ENCODE measurements at regions not wholly inside any gene's neighbourhood (a gene's known extent, or its start where the extent isn't known, plus 50 kb on each side); places are given as distances from the start of the nearest gene placed in this dataset.

DNA sequence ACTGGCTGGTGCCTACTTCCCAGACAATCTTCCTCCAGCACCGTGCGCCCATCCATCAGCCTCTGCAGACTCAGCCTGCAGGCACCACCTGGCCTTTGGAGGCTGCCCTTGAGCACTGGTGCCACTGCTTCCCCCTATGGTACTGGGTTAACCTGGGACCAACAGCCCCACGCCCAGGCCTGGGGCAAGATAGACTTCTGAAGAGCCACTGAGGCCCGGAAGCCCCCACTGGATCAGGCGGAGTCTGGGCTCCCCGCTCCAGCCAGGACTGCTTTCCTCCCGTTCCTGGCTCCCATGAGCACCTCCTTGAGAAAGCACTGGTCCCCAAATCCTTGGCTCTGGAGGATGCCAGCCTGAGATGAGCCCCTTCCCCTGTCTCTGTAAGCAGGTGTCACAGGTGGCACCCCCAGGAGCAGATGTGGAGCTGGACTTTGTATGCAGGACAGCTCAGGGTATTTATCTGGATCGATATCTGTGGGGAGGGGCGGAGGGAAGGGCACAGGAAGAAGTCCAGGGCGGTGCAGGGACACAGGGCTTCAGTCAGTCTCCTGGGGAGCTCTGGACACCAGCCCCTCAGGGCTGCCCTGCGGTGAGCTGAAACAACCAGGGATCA lies 206.5 kb upstream of the PPP2R2D start:
- no peak for ATAC-seq

DNA sequence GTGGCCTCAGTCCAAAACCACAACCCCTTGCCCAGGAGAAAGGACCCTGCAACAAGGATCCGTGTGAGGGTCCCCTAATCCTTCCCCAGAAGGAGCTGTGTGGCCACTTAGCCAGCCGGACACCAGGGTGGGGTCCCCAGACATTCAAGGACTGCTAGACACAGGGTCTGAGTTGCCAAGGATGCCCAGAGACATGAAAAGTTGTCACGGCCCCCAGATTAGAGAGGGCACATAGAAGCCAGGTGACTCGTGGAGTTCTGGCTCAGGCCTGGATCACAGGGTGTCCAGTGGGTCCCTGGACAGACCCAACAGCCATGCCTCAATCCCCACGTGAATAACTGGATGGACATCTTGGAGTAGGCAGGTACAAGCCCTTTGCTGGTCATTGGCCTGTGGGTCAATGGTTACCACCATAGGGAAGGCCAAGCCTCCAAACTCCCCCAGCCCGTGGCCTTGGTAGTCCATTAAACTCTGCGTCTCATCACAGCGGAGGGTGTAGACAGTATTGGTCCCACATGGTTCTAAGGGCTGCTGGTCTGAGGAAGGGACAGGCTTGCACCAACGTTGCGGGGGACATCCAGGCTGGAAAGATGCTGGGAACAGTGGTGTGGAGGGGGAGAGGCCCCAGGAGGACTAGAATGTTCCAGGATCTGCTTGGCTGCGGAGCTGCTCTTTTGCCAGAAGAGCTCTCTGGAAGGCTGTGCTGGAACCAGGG lies 205.9 kb upstream of the PPP2R2D start:
- no peak for ATAC-seq

DNA sequence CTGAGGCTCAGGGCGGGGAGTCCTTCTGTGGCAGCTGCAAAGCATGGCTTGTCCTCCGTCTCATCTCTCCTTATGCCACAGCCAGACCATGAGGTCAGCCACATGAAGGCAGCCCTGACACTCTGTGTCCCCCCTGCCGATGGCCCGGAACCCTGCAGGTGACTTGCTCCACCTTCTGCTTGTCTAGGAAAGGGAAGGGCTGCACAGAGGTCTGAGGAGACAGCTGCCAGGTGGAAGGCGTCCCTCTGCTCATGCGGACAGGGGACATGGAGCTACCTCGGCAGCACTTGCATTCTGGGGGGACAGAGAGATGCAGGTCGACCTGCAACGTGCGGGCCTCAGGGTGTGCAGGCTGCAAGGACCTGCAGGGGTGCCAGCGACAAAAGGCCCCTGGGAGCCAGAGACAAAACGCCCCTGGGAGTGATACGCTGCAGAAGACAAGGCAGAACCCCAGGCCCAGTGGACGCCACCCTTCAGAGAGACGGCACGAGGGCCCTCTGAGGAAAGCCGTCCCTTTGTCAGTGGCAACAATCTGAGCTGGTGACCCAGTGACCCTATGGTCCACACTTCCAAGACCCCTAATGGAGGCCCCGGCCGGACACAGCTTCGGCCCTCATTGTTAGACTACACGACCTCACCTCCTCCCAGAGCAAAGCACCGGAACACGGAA lies 205.2 kb upstream of the PPP2R2D start:
- no peak for ATAC-seq

DNA sequence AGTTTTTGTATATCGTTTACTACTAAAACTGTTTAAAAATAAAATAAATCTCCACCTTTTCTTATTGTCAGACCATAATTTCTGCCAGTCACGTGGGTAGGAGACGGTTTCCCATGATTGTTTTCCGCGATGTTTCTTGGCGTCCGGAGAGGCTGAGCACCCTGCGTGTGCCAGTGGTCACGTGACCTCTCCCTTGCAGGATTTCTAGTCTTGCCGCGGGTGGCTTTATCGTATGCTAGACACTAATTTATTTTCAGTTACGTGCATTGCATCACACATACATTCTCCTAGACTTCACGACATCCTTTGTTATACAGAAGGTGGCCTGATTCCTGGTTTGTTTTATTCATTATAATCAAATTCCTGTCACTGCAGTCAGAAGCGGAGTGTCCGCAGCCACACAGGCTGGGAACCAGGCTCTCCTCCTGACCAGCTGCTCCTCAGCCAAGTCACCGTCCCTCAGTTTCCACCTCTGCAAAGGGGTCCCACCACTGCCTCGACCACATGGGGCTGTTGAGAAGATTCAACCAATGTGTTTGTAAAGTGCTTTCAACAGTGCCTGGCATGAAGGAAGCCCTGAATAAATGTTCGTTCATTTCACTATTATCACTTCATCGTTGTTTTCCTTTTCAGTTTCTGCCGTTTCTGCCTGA lies 203.2 kb upstream of the PPP2R2D start:
- no peak for ATAC-seq

DNA sequence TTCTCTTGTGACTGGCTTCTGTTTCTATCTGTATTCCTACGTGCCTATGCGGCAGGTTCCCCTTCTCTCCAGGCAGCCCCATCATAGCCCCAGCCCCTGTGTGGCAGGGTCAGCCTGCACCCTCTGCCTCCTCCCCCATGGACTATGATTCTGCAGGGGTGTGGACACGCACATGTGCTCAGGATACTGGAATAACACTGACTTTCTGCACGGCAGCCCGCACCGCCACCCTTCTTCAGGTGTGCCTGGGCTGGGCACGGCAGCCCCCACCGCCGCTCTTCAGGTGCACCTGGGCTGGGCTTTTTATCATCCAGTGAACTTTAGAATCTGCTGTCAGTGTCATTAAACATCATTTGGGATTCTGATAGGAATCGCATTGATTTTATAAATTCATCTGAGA lies 202.6 kb upstream of the PPP2R2D start:
- ATAC-seq = no peak

DNA sequence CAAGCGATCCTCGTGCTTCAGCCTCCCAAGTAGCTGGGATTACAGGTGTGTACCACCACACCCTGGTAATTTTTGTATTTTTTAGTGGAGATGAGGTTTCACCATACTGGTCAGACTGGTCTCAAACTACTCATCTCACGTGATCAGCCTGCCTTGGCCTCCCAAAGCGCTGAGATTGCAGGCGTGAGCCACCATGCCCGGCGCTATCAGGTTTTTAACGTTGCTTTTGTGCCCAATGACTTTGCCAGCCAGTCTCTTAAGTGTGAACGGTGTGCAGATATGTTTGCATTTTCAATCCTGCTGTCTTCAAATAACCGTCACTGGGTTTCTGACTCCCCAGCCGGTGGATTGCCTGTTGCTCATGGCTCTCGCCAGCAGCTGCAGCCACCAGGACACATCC lies 201.8 kb upstream of the PPP2R2D start:
- ATAC-seq = no peak

DNA sequence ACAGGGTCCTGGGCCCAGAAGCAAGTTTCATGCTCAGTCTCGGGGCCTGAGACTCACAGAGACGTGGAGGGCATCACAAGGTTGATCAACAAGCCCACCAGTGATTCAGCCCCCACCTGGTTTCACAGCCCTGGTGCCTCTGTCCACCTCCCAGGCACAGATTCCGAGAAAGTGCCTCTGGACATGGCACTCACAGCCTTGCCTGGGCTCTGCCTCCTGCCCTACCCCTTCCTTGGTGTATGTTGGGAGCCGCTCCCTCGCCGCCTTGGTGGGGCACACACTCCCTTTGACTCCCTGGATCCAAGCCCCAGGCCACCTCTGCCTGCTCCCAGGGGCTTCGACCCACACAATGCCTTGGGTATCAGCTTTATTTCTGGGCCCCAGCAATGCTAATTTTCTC lies 200.8 kb upstream of the PPP2R2D start:
- ATAC-seq = no peak

DNA sequence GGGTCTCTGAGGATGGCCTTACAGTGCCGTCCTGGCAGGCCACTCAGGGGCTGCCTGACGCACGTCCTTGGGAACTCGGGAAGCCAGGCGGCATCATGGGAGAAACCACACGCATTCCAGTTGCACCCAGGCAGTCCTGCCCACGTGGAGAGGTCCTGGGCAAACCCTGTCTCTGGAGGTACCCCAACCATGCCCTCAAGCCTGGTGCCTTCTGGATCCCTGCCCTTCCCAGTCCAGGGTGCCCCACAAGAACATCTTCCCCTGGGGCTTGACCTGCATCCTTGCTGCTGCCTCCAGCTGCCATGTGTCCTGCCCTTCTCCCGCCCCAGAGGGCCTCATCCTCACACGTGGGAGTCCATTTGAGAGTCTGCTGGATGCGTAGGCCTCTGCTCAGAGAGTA lies 200.3 kb upstream of the PPP2R2D start:
- no peak for ATAC-seq

DNA sequence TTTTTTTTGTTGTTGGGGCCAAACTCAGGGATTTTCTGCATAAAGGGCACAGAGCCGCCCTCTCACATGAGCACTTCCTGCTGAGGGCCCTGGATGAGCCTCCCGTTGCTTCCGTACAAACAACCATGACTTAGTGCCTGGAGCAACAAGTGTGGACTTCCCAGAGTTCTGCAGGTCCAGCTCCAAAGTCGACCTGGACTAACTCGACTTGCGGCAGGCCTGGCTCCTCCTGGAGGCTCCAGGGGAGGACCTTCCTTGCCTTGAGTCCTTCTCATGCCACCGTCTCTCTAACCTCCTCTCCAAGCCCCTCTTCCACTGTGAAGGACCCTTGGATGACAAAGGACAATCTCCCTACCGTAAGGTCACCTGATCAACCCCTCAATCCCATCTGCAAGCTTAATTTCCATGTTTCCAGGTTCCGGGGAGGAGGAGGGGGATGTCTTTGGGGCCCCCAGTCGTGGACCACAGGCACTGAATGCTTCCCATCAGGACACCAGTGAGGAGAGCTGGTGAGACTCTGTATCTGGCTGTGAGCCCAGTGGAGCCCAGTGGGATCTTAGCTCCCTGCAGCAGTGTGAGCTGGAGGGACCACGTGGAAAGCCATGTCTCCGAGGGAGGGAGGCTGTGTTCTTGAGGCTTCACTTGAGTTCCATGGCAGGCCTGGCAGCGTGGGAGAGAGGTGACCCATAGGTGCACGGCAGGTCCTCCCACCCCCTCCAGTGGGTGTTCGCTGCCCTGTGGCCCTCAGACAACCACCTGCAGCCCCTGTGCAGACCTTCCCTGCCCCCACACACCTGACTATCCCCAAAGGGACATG lies 199.5 kb upstream of the PPP2R2D start:
- ATAC-seq = no peak

DNA sequence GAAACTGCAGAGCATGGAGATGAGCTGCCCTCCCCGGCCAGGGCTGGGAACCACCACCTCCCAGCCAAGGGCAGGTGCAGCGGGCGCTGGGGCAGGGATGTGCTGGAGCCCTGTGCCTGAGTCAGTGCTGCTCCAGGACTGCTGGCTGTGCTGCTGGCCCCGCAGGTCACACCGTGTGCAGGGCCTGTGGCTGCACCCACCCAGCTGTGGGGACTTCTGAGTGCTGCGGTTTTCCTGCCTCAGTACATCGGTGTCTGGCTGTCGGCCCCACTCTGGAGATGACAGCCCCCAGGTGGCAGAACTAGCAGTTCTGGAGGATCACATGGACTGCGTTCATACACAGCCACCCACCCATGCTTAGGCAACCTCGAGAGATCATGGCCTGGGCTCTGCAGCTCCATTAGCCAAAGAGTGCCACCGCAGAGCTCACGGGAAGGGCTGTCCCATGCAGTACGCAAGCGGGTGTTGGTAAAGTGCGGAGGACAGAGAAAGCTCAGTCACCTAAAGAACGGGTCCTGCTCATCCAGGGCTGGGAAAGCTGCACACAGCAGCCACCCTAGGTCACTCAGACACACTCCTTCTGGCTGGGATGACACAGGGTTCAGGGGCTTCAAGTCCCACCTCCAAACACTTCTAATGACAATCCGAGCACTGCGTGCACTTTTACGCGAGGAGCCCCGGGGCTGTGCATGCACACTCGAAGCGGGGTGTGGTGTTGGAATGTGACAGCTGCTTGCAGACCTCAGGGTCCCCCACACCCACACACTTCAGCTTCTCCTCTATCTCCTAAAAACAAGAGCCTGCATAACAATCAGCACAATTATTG lies 198.1 kb upstream of the PPP2R2D start:
- no peak for ATAC-seq

DNA sequence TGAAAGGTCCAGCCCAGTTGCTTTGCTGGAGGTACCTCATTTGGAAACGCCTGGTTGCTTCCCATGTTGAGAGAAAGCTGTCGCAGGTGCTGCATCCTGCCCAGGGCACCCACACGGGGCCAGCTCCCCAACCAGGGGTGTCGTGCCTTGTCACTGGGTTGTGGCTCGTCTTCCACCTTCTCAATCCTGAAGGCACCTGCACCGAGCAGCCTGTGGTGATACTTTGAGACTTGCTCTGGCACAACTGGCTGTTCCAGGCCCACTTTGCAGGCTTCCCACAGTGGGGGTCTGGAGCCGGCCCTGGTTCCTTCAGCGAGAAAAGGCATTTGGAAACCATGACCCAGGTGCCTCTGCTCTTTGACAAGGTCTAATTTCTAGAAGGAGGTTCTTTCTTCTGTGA lies 197.3 kb upstream of the PPP2R2D start:
- ATAC-seq = no peak

DNA sequence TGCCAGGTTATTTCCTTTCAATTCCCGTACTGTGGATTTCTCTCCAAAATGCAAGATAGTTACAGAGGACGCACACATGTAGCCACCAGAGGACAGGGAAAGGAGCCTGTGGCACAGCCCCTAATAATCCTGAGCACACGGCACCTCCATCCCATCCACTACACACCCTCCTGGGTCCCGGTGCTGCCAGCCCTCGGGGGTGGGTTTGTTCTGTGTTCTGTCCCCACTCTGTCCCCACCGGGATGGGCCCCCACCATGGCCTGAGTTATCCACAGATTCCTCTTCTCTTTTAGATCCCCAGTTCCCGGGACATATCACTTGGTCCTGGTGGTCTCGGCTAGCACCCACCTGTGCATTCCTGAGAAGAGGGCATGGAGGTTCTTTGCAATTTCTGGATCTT lies 196.9 kb upstream of the PPP2R2D start:
- ATAC-seq = no peak

DNA sequence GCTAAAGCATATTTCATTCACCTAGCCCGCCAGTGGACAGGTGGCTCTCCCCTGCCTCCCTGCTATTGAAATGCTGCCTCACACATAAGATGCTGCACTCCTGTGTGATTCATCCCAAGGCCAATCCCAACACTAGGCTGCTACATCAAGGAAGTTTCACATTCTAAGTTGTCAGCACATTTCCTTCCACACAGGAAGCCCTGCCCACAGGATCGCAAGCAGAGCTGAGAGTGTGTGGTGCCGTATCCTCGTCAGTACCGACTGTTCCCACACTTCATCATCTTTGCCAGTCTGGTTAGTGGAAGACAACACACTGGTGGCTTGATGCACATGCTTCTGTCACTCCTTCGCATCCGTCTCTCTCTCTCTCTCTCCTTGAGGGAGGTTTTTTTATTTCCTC lies 194.3 kb upstream of the PPP2R2D start:
- ATAC-seq = no peak

DNA sequence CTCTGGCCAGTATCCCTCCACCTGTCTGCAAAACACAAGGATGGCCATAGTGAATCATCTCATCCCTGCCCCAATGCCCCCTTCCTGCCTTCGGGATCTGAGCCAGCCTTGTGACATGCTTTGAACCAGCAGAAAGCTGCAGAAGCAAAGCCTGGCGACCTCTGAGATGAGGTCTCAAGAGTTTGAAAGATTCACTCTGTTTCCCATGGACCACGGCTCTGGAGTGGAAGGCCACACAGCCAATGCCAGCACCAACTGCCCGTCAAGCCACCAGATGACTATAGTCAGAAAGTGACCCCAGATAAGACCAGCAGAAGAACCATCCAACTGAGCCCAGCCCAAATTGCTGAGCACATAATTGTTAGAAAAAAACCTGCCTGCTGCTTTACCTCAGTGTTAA lies 193.9 kb upstream of the PPP2R2D start:
- no peak for ATAC-seq

DNA sequence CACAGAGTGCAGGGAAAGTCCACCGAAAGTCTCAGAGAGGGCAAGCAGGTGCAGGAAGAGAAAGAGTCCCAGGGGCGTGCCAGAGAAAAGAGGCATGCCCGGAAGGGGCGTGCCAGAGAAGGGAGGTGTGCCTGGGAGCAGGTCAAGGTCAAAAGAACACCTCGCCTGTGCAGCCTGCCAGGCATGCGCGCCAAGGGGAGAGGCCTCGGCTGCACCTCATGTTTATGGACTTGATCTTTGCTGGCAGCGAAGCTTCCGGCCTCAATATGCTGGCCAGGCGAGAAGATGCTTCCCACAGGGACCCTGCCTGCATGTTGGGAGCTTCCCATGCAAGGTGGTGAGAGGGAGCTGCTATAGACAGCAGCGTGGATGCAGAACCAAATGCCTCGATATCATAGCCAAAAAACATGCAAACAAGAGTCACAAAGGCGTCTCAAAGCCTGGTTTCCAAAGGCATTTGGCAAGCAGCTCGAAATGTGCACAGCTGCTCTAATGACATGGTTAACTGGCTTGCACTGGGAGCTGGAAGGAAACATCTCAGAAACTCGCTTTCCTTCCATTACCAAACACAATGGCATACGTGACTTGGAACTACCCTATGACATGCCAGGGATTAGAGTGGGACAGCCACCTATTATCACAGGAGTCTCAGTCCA lies 192.5 kb upstream of the PPP2R2D start:
- no peak for ATAC-seq

DNA sequence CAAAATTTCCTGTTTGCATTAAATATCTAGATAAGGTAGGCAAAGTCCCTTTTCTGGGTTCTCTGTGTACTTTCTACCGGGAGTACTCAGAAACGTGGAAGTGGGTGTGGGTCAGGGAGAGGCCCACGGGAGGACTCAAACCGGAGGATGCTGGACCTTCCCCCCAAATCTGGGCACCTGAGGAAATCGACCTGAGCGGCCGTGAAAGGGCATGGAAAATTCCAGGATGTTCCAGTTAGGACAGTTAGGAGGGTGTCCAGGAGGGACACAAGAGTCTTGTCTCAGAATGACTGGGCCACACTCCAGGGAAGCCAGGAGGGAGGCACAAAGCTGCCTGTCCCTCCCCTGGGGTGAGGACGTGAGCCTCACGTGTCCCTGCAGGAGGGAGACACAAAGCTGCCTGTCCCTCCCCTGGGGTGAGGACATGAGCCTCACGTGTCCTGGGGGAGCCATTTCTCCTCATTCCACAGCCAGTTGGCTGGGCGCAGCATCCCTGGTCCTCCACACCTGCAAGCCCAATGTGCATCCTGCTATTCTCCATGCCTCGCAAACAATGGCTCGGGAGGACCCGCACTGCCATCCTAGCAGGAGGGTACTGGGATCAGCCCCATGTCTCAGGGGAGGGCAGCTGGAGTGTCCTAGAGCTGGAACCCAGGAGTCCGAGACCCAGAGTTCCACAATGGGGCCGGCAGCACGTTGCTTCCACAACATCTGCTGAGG lies 190.5 kb upstream of the PPP2R2D start:
- no peak for ATAC-seq

DNA sequence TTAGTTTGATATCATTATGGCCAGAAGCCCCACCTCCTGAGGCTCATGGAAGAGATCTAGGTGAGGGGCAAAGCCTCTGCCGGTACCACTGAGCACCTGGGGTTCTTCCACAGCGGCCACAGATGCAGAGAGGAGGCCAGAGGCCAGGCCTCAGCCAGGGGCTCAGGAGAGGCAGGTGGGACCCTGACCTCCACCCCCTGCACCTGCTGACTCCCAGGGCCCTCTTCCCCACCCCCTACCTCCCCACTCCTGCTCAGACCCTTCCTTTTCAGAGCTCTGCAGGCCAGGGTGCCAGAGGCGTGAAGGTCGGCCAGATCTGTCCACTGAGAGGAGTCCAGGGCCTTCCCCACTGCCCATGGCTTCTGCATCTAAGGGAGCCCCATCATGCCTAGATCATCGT lies 178.7 kb upstream of the PPP2R2D start:
- ATAC-seq = no peak

DNA sequence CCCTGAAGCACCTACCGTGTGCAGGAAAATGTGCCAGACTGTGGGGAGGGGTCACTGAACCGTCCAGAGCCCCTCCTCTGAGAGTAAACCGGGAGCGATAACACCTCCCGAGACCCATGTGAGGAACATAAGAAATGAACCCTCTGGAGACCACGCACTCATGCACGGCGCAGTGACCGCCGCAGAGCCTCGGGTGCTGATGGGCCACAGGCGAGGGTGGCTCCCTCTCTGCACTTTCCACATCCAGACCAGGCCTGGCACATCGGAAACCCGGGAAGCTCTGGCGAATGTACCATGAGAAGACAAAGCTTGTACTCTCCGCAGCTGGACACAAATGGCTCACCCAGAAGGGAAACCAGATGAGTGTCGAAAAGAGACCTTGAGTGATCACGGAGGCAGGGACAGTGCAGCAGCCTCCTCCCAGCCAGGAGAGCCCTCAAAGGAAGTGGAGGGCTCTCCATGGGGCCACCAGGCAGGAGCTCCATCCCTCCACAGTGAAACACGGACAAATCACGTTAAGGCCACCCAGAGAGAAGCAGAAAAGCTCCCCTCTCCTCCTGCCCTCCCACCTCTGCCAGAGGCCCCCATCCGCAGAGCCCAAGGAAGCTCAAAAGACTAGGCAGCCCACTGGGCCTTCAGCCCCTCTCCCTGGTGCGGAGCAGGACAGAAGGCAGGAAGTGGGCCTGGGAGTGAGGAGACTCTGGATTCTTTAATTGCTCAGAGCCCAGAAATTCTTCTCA lies 178.1 kb upstream of the PPP2R2D start:
- no peak for ATAC-seq

DNA sequence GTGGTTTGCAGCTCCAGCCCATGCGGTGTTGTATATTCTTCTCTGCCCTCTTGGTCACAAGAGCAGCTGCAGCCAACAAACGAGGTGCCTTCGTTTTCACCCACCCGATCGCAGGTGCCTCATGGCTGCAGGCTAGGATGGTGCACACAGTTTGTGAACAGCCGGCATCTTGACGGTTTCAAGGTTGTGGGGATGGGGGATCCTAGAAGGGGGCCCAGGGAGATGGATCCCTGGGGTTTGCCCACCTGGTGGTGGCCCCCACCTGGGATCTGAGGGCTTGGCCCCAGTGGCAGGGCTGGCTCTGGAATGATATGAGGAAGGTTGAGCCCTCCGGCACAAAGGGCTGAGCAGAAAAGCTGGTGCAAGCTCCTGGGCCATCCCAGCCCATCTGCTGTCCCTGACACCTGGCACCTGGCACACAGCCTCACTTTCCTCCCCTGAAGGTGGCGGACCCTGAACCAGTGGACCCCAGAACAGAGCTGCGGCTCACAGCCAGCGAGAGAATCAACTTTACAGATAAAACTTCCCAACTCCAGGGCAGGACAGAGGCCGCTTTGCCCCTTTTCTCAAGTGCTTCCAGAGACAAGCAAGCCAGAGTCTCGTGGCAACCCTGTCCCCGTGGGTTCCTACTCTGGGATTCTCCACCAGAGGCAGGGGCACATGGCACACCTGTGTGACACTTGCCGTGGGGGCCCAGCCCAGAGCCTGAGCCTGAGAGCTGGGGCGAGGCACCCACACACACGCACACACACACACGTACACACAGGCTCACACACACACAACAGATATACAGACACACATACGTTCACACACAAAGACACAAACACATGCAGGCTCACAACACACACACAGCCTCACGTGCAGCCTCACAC lies 177.3 kb upstream of the PPP2R2D start:
- no peak for ATAC-seq

Data from activated CD4-positive, CD25-positive, alpha-beta regulatory T cell treated with anti-CD3 and anti-CD28 coated beads, Interleukin-2, amount 50 U/mL, for 24 hours (primary cell).